ENCODE measurements at regions not wholly inside any gene's neighbourhood (a gene's known extent, or its start where the extent isn't known, plus 50 kb on each side); places are given as distances from the start of the nearest gene placed in this dataset.

DNA sequence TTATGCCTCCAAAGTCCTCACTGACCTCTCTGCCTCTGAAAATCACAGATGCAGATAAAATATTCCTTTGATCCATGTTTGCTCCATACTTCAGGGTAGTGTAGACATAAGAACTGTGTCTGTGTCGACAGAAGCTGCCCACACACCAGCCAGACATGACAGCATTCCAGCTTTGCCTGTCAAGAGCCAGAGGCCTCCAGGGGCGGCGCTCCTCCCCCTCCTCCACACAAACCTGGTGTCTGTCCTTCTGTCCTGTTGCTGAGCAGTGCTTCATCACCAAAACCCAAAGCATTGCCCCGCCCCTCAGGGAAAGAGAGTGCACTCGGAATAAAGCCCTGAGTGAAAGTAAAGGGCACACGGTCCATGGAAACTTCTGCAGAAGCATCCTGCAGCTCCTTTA, 379.4 kb downstream of the FBXW7 start:
- H3K27me3 ChIP-seq (ENCODE audit: control insufficient read depth in 5 of 5, insufficient read depth in 4 of 5, low read length in 5 of 5) = peaks cover 0 to 3% (median 0%) of the 10 kb centered on the region in 5 donors
- peaks cover 0 to 4% (median 2%) of the 10 kb centered on the region in 5 donors for H3K4me1 ChIP-seq (ENCODE audit: control insufficient read depth in 5 of 5, insufficient read depth in 5 of 5, low read length in 5 of 5)
- H3K36me3 ChIP-seq (ENCODE audit: control insufficient read depth in 5 of 5, insufficient read depth in 5 of 5, low read length in 5 of 5) = no peaks in the 10 kb centered on the region
- no peak overlapping the region for H3K27ac ChIP-seq (ENCODE audit: low read depth, low read length)
- H3K9ac ChIP-seq (ENCODE audit: low read length in 5 of 5) = no peak overlapping the region
- H3K9me3 ChIP-seq (ENCODE audit: control insufficient read depth in 5 of 5, low read length in 5 of 5) = peaks cover 0 to 4% (median 0%) of the 10 kb centered on the region in 5 donors
- no peak overlapping the region for H3K4me3 ChIP-seq (ENCODE audit: low read depth in 1 of 5, low read length in 5 of 5)

DNA sequence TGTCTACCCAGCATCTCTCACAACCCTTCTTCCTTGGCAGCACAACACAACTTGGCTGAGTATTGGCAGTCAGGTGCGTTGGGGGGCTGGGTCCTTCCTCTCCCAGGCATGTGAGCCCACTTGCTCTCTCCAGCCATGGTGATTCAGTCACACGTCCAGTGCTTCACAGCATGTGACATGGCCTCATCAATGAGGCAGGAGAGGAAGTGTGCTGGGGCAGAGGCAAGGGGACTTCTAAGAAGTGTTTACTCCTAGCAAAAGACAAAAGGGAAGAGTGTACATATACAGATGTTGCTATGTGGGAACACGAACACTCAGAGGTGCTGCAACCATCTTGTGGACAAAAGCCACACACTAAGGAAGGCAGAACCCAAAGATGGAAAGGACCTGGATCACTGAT, 380.8 kb downstream of the FBXW7 start:
- Histone ChIP-seq H3K9me3 (ENCODE audit: control insufficient read depth in 5 of 5, low read length in 5 of 5) (peaks cover 0 to 4% (median 0%) of the 10 kb centered on the region in 5 donors), H3K4me3 (ENCODE audit: low read depth in 1 of 5, low read length in 5 of 5) (no peak overlapping the region), H3K9ac (ENCODE audit: low read length in 5 of 5) (no peak overlapping the region), H3K27ac (ENCODE audit: low read depth, low read length) (no peak overlapping the region), H3K36me3 (ENCODE audit: control insufficient read depth in 5 of 5, insufficient read depth in 5 of 5, low read length in 5 of 5) (no peaks in the 10 kb centered on the region), H3K4me1 (ENCODE audit: control insufficient read depth in 5 of 5, insufficient read depth in 5 of 5, low read length in 5 of 5) (no peaks in the 10 kb centered on the region), H3K27me3 (ENCODE audit: control insufficient read depth in 5 of 5, insufficient read depth in 4 of 5, low read length in 5 of 5) (peaks cover 0 to 3% (median 0%) of the 10 kb centered on the region in 5 donors)

DNA sequence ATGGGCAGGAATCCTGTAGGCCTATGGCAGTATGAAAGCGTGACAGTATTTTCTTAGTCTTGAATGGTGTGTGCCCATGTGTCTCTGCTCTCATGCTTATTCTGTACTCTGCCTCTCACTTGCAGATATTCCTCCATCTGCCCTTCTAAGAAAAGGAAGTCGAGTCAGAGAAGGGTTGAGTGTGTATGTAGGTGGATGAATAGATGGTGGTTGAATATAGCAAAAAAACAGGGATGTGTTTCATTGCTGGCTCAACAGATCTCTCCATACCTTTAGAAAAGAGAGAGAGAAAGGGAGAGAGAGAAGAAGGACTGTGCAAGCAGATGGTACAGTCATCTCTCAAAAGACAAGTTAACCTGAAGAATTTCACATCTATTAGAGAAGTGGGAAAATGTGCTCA, 381.5 kb downstream of the FBXW7 start:
- Histone ChIP-seq H3K4me3 (ENCODE audit: low read depth in 1 of 5, low read length in 5 of 5) (no peak overlapping the region), H3K4me1 (ENCODE audit: control insufficient read depth in 5 of 5, insufficient read depth in 5 of 5, low read length in 5 of 5) (no peaks in the 10 kb centered on the region), H3K36me3 (ENCODE audit: control insufficient read depth in 5 of 5, insufficient read depth in 5 of 5, low read length in 5 of 5) (no peaks in the 10 kb centered on the region), H3K27me3 (ENCODE audit: control insufficient read depth in 5 of 5, insufficient read depth in 4 of 5, low read length in 5 of 5) (peaks cover 0 to 3% (median 0%) of the 10 kb centered on the region in 5 donors), H3K9me3 (ENCODE audit: control insufficient read depth in 5 of 5, low read length in 5 of 5) (peaks cover 0 to 4% (median 0%) of the 10 kb centered on the region in 5 donors), H3K27ac (ENCODE audit: low read depth, low read length) (no peak overlapping the region), H3K9ac (ENCODE audit: low read length in 5 of 5) (no peak overlapping the region)

DNA sequence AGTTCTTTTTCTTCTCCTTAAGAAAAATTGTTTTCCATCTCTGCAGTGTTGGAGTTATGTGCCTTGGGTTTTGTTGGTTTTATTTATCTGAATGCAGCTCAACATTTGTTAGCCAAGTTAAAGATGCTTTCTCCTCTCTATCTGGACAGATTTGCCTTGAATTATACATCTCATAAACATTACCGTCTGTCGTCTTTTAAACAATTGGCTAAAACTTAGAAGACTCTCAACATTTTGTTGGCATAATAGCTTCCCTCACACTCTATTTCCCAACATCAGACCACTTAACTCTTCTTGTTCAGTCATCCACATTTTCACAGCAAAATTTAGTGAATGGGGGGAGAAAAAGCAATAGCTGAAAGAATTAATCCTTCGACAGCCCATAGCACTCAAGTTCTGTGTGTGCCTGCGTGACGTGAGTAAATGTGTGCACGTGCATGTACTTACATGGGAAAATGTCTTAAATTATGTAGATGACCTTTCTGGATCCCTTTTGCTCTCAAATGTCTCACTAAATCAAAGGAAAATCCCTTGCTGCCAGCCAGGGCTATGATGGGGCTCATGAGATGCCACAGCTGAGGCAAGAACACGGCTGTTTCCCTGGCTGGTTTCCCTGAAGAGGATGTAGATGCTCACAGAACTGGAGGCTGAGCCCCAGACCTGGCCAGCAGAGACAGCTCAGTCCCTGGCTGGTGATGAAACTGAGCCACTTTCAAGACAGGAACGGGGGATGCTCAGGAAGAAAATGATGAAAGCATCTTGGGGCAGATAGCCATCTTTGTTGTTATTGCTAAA, 382.2 kb downstream of the FBXW7 start:
- Histone ChIP-seq H3K27ac (ENCODE audit: low read depth, low read length) (no peak overlapping the region), H3K4me3 (ENCODE audit: low read depth in 1 of 5, low read length in 5 of 5) (no peak overlapping the region), H3K4me1 (ENCODE audit: control insufficient read depth in 5 of 5, insufficient read depth in 5 of 5, low read length in 5 of 5) (no peaks in the 10 kb centered on the region), H3K27me3 (ENCODE audit: control insufficient read depth in 5 of 5, insufficient read depth in 4 of 5, low read length in 5 of 5) (peaks cover 0 to 3% (median 0%) of the 10 kb centered on the region in 5 donors), H3K9me3 (ENCODE audit: control insufficient read depth in 5 of 5, low read length in 5 of 5) (peaks cover 0 to 4% (median 0%) of the 10 kb centered on the region in 5 donors), H3K36me3 (ENCODE audit: control insufficient read depth in 5 of 5, insufficient read depth in 5 of 5, low read length in 5 of 5) (no peaks in the 10 kb centered on the region), H3K9ac (ENCODE audit: low read length in 5 of 5) (no peak overlapping the region)

DNA sequence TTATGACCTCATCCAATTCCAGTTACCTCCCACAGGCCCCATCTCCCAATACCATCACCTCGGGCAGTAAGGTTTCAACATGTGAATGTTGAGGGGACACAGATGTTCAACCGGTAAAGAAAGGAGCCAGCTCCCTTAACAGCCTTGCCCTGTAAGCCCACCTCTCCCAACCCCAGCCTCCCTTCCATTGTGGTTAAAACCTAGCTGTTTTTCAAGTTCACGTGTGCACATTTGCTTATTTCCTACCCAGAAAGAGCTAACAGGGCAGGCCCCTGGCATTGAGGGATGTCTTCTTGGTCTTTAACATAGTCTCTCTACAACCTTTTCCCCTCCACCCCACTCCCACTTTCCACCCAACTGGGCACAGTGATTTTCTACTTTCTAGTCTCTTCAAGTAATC, 385.7 kb downstream of the FBXW7 start:
- no peak overlapping the region for H3K27ac ChIP-seq (ENCODE audit: low read depth, low read length)
- no peak overlapping the region for H3K9ac ChIP-seq (ENCODE audit: low read length in 5 of 5)
- peaks cover 0 to 20% (median 11%) of the 10 kb centered on the region in 5 donors for H3K9me3 ChIP-seq (ENCODE audit: control insufficient read depth in 5 of 5, low read length in 5 of 5)
- peaks cover 0 to 3% (median 0%) of the 10 kb centered on the region in 5 donors for H3K27me3 ChIP-seq (ENCODE audit: control insufficient read depth in 5 of 5, insufficient read depth in 4 of 5, low read length in 5 of 5)
- no peaks in the 10 kb centered on the region for H3K4me1 ChIP-seq (ENCODE audit: control insufficient read depth in 5 of 5, insufficient read depth in 5 of 5, low read length in 5 of 5)
- H3K4me3 ChIP-seq (ENCODE audit: low read depth in 1 of 5, low read length in 5 of 5) = no peak overlapping the region
- no peaks in the 10 kb centered on the region for H3K36me3 ChIP-seq (ENCODE audit: control insufficient read depth in 5 of 5, insufficient read depth in 5 of 5, low read length in 5 of 5)

DNA sequence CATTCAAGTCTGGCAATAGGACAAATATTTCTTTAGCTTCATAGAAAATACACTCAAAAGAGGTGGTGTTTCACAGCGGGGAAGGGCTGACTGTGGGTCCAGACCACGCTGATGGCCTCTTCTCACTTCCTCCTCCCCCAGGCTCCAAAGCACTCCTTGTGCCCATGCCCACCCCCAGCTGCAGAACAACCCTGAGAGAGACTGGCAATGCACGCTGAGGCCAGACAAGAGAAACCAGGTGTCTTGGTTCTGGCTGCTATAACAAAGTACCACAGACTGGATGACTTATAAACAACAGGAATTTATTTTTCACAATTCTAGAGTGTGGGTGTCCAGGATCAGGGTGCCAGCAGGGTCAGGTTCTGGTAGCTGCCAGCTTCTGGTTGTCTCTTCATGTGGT, 386.1 kb downstream of the FBXW7 start:
- Histone ChIP-seq H3K4me3 (ENCODE audit: low read depth in 1 of 5, low read length in 5 of 5) (no peak overlapping the region), H3K27ac (ENCODE audit: low read depth, low read length) (no peak overlapping the region), H3K9ac (ENCODE audit: low read length in 5 of 5) (no peak overlapping the region)

DNA sequence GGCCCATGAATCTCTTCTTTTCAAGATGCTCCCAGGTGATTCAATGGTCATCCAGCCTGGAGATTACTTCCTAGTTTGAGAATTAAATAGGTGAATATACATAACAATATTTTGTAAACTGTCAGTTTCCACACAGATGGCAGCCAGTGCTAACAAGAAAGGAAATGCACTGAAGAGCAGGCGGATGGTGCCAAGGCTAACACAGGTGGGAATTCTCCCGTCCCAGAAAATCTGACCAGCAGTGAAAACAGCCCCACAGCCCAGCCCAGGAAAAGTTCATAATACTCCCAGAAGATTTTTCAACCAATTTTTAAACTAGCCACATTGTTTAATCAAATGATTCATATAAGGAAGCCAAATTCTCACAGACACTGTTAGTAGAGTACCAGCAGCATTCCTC, 387.2 kb upstream of the GATB start:
- no peaks in the 10 kb centered on the region for H3K4me1 ChIP-seq (ENCODE audit: control insufficient read depth in 5 of 5, insufficient read depth in 5 of 5, low read length in 5 of 5)
- peaks cover 0 to 21% (median 14%) of the 10 kb centered on the region in 5 donors for H3K9me3 ChIP-seq (ENCODE audit: control insufficient read depth in 5 of 5, low read length in 5 of 5)
- H3K27me3 ChIP-seq (ENCODE audit: control insufficient read depth in 5 of 5, insufficient read depth in 4 of 5, low read length in 5 of 5) = peaks cover 0 to 3% (median 0%) of the 10 kb centered on the region in 5 donors
- H3K4me3 ChIP-seq (ENCODE audit: low read depth in 1 of 5, low read length in 5 of 5) = no peak overlapping the region
- no peak overlapping the region for H3K27ac ChIP-seq (ENCODE audit: low read depth, low read length)
- H3K9ac ChIP-seq (ENCODE audit: low read length in 5 of 5) = no peak overlapping the region
- H3K36me3 ChIP-seq (ENCODE audit: control insufficient read depth in 5 of 5, insufficient read depth in 5 of 5, low read length in 5 of 5) = no peaks in the 10 kb centered on the region

More for the DNA sequence above, 386.1 kb downstream of the FBXW7 start:
- Histone ChIP-seq H3K27me3 (ENCODE audit: control insufficient read depth in 5 of 5, insufficient read depth in 4 of 5, low read length in 5 of 5) (peaks cover 0 to 3% (median 0%) of the 10 kb centered on the region in 5 donors), H3K4me1 (ENCODE audit: control insufficient read depth in 5 of 5, insufficient read depth in 5 of 5, low read length in 5 of 5) (no peaks in the 10 kb centered on the region), H3K9me3 (ENCODE audit: control insufficient read depth in 5 of 5, low read length in 5 of 5) (peaks cover 0 to 19% (median 14%) of the 10 kb centered on the region in 5 donors), H3K36me3 (ENCODE audit: control insufficient read depth in 5 of 5, insufficient read depth in 5 of 5, low read length in 5 of 5) (no peaks in the 10 kb centered on the region)

DNA sequence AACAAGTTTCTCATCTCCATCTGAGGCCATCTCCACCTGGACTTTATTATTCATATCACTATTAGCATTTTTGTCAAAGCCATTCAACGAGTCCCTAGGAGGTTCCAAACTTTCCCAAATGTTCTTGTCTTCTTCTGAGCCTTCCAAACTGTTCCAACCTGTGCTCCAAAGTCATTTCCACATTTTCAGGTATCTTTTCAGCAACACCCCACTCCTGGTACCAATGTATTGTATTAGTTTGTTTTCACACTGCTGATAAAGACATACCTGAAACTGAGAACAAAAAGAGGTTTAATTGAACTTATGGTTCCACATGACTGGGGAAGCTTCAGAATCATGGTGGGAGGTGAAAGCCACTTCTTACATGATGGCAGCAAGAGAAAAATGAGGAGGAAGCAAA, 385.4 kb upstream of the GATB start:
- Histone ChIP-seq H3K27ac (ENCODE audit: low read depth, low read length) (no peak overlapping the region), H3K9me3 (ENCODE audit: control insufficient read depth in 5 of 5, low read length in 5 of 5) (peaks cover 0 to 21% (median 14%) of the 10 kb centered on the region in 5 donors), H3K27me3 (ENCODE audit: control insufficient read depth in 5 of 5, insufficient read depth in 4 of 5, low read length in 5 of 5) (peaks cover 0 to 3% (median 0%) of the 10 kb centered on the region in 5 donors), H3K4me1 (ENCODE audit: control insufficient read depth in 5 of 5, insufficient read depth in 5 of 5, low read length in 5 of 5) (no peaks in the 10 kb centered on the region), H3K9ac (ENCODE audit: low read length in 5 of 5) (no peak overlapping the region), H3K4me3 (ENCODE audit: low read depth in 1 of 5, low read length in 5 of 5) (no peak overlapping the region), H3K36me3 (ENCODE audit: control insufficient read depth in 5 of 5, insufficient read depth in 5 of 5, low read length in 5 of 5) (no peaks in the 10 kb centered on the region)

DNA sequence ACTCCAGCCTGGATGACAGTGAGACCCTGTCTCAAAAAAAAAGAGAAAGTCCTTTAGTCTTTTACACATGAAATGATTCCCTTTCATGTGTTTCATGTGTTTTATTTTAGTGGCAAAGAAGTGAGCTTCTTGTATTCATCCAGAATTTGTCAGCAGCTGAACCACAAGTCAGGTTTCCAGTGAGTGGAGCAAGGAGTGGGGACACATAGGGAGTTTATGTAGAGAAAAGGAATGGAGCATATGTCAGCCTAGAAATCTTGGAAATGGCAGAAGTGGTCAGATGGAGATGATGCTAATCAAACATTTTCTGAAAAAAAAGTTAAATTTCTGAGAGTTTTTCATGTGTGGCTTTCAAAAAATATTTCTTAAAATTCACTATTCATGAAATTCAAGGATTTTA, 383.0 kb upstream of the GATB start:
- H3K36me3 ChIP-seq (ENCODE audit: control insufficient read depth in 5 of 5, insufficient read depth in 5 of 5, low read length in 5 of 5) = no peaks in the 10 kb centered on the region
- no peak overlapping the region for H3K4me3 ChIP-seq (ENCODE audit: low read depth in 1 of 5, low read length in 5 of 5)

DNA sequence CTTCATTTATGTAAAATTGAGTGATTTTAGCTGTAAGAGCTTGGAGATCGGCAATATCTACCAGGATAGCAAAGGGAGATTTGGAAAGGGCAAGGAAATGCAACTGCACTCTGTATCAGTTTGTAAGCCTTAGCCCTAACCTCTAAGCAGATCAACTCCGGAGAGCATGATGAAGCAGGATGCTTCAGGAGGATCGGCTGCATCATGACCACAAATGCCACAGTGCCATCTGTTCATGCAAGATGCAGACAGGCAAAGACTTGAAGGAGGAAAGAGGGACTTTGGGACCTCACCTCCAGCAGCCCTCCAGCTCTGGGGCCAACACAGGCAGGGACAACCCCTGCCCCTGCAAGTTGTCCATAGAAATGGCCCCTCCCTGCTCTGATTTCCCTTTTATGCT, 377.6 kb upstream of the GATB start:
- Histone ChIP-seq H3K4me3 (ENCODE audit: low read depth in 1 of 5, low read length in 5 of 5) (no peak overlapping the region), H3K27me3 (ENCODE audit: control insufficient read depth in 5 of 5, insufficient read depth in 4 of 5, low read length in 5 of 5) (peaks cover 0 to 4% (median 0%) of the 10 kb centered on the region in 5 donors), H3K9me3 (ENCODE audit: control insufficient read depth in 5 of 5, low read length in 5 of 5) (no peaks in the 10 kb centered on the region), H3K9ac (ENCODE audit: low read length in 5 of 5) (no peak overlapping the region), H3K4me1 (ENCODE audit: control insufficient read depth in 5 of 5, insufficient read depth in 5 of 5, low read length in 5 of 5) (no peaks in the 10 kb centered on the region), H3K27ac (ENCODE audit: low read depth, low read length) (no peak overlapping the region), H3K36me3 (ENCODE audit: control insufficient read depth in 5 of 5, insufficient read depth in 5 of 5, low read length in 5 of 5) (no peaks in the 10 kb centered on the region)

More for the DNA sequence above, 383.0 kb upstream of the GATB start:
- H3K27me3 ChIP-seq (ENCODE audit: control insufficient read depth in 5 of 5, insufficient read depth in 4 of 5, low read length in 5 of 5) = peaks cover 0 to under 1% (median 0%) of the 10 kb centered on the region in 5 donors
- no peak overlapping the region for H3K9ac ChIP-seq (ENCODE audit: low read length in 5 of 5)
- no peak overlapping the region for H3K27ac ChIP-seq (ENCODE audit: low read depth, low read length)
- peaks cover 0 to 21% (median 14%) of the 10 kb centered on the region in 5 donors for H3K9me3 ChIP-seq (ENCODE audit: control insufficient read depth in 5 of 5, low read length in 5 of 5)
- no peaks in the 10 kb centered on the region for H3K4me1 ChIP-seq (ENCODE audit: control insufficient read depth in 5 of 5, insufficient read depth in 5 of 5, low read length in 5 of 5)

Measured in subcutaneous abdominal adipose tissue (tissue), 5 donors.